IMR-90 (cell line): ENCODE measurements at regions not wholly inside any gene's neighbourhood (a gene's known extent, or its start where the extent isn't known, plus 50 kb on each side); places are given as distances from the start of the nearest gene placed in this dataset.

Experiments used
- ATAC-seq: fragments of 200-7000 bp; cut with Tn5 transposase; 2 replicates; pipeline ENCODE4 v1.9.1; 2020; ENCODE audit warnings: low read depth, mild to moderate bottlenecking, moderate library complexity
- BruUV-seq: library from RNA; stranded (reverse); fragments of 400-500 nt; replicated peaks from 2 replicates; lab custom pipeline; 2021; lab: Mats Ljungman, UMichigan
- CTCF ChIA-PET: fragments of 300-600 bp; formaldehyde crosslinking; extraction: SDS; loops from one replicate; lab custom pipeline; 2021; ENCODE audit warnings: antibody characterized with exemption; lab: Yijun Ruan, JAX
- POLR2A ChIA-PET: fragments of 300-600 bp; sonication (Branson Sonifier 250); formaldehyde crosslinking; loops from one replicate; lab custom pipeline; 2022; ENCODE audit warnings: antibody characterized with exemption; ENCODE audit not compliant: unreplicated experiment; lab: Charles Lee
- DNase-seq: peaks from one replicate; pipeline ENCODE4 v3.0.0; 2013
- H2AFZ ChIP-seq: replicated peaks from 2 replicates; pipeline ENCODE3; 2013; ENCODE audit warnings: low read length, mild to moderate bottlenecking; ENCODE audit not compliant: poor library complexity
- H2AK5ac ChIP-seq: 2 replicates; pipeline ENCODE4 v1.6.1; 2013; ENCODE audit warnings: low read depth, low read length, inconsistent platforms
- H2AK9ac ChIP-seq: replicated peaks from 2 replicates; pipeline ENCODE3; 2013; ENCODE audit warnings: mild to moderate bottlenecking, low read depth, low read length, moderate library complexity; ENCODE audit not compliant: poor library complexity
- H2BK120ac ChIP-seq: 2 replicates; pipeline ENCODE4 v1.6.1; 2013; ENCODE audit warnings: low read depth, low read length, inconsistent platforms
- H2BK15ac ChIP-seq: 3 replicates; pipeline ENCODE4 v1.6.1; 2013; ENCODE audit warnings: low read depth, low read length, inconsistent platforms
- H2BK20ac ChIP-seq: 2 replicates; pipeline ENCODE4 v1.6.1; 2013; ENCODE audit warnings: low read depth, mild to moderate bottlenecking, inconsistent platforms, low read length, moderate library complexity
- H2BK5ac ChIP-seq: 2 replicates; pipeline ENCODE4 v1.6.1; 2013; ENCODE audit warnings: mild to moderate bottlenecking, low read depth, low read length, inconsistent platforms; ENCODE audit not compliant: poor library complexity, severe bottlenecking
- H3K14ac ChIP-seq: replicated peaks from 2 replicates; pipeline ENCODE4 v1.6.1; 2013; ENCODE audit warnings: low read depth, low read length, inconsistent platforms
- H3K18ac ChIP-seq: 2 replicates; pipeline ENCODE4 v1.6.1; 2013; ENCODE audit warnings: low read depth, low read length, control low read depth
- H3K23ac ChIP-seq: 2 replicates; pipeline ENCODE4 v1.6.1; 2013; ENCODE audit warnings: low read depth, low read length, inconsistent platforms
- H3K27ac ChIP-seq: 2 replicates; pipeline ENCODE4 v1.5.1; 2013; ENCODE audit warnings: mild to moderate bottlenecking, control low read depth, low read length; ENCODE audit not compliant: insufficient read depth
- H3K27me3 ChIP-seq: 2 replicates; pipeline ENCODE4 v1.6.1; 2013; ENCODE audit warnings: low read length; ENCODE audit not compliant: control insufficient read depth, insufficient read depth
- H3K36me3 ChIP-seq: 2 replicates; pipeline ENCODE4 v1.6.1; 2013; ENCODE audit warnings: low read length, mixed read lengths; ENCODE audit not compliant: control insufficient read depth, insufficient read depth
- H3K4ac ChIP-seq: 2 replicates; pipeline ENCODE4 v1.6.1; 2013; ENCODE audit warnings: low read depth, low read length, inconsistent platforms
- H3K4me1 ChIP-seq: 2 replicates; pipeline ENCODE4 v1.6.1; 2013; ENCODE audit warnings: low read length, mixed read lengths; ENCODE audit not compliant: control insufficient read depth, insufficient read depth
- H3K4me2 ChIP-seq: 2 replicates; pipeline ENCODE4 v1.6.1; 2013; ENCODE audit warnings: low read depth, mild to moderate bottlenecking, control low read depth, low read length, moderate library complexity
- H3K4me3 ChIP-seq: 2 replicates; pipeline ENCODE4 v1.5.1; 2013; ENCODE audit warnings: low read depth, mild to moderate bottlenecking, control low read depth, low read length, moderate library complexity; ENCODE audit not compliant: insufficient read depth
- H3K56ac ChIP-seq: 2 replicates; pipeline ENCODE4 v1.6.1; 2013; ENCODE audit warnings: low read length, inconsistent platforms; ENCODE audit not compliant: insufficient read depth; ENCODE audit errors: extremely low read depth
- H3K79me1 ChIP-seq, 2 experiments: 2 replicates each; pipeline ENCODE4 v1.6.1; 2013; ENCODE audit warnings: low read length in 2 of 2, inconsistent platforms in 1 of 2, low read depth in 1 of 2
- H3K9ac ChIP-seq: 2 replicates; pipeline ENCODE4 v1.6.1; 2013; ENCODE audit warnings: low read depth, low read length, control low read depth
- H3K9me1 ChIP-seq: 2 replicates; pipeline ENCODE4 v1.6.1; 2013; ENCODE audit warnings: low read length, inconsistent platforms; ENCODE audit not compliant: insufficient read depth
- H3K9me3 ChIP-seq: 2 replicates; pipeline ENCODE4 v1.6.1; 2013; ENCODE audit warnings: low read length; ENCODE audit not compliant: control insufficient read depth, insufficient read depth
- H4K20me1 ChIP-seq: 2 replicates; pipeline ENCODE4 v1.6.1; 2013; ENCODE audit warnings: low read length, inconsistent platforms; ENCODE audit not compliant: insufficient read depth
- H4K5ac ChIP-seq: 2 replicates; pipeline ENCODE4 v1.6.1; 2013; ENCODE audit warnings: mild to moderate bottlenecking, low read depth, low read length, control low read depth
- H4K8ac ChIP-seq, 2 experiments: 2 replicates each; pipeline ENCODE4 v1.6.1; 2013; ENCODE audit warnings: low read depth in 2 of 2, low read length in 2 of 2, control low read depth in 1 of 2, inconsistent platforms in 1 of 2
- H4K91ac ChIP-seq: 2 replicates; pipeline ENCODE4 v1.6.1; 2013; ENCODE audit warnings: low read depth, low read length, inconsistent platforms; ENCODE audit not compliant: insufficient read depth
- BHLHE40 ChIP-seq: fragments of 150-350 bp; IDR thresholded peaks from 2 replicates; pipeline ENCODE4 v1.6.1; 2016; ENCODE audit warnings: mild to moderate bottlenecking, low read depth, low read length
- CEBPB ChIP-seq: IDR thresholded peaks from 2 replicates; pipeline ENCODE4 v1.6.1; 2012; ENCODE audit warnings: low read depth, low read length, improper control_type of control experiment
- CHD1 ChIP-seq: IDR thresholded peaks from 2 replicates; pipeline ENCODE4 v1.6.1; 2012; ENCODE audit warnings: low read depth, low read length, improper control_type of control experiment
- FOS ChIP-seq: fragments of 150-350 bp; IDR thresholded peaks from 2 replicates; pipeline ENCODE4 v1.6.1; 2016; ENCODE audit warnings: low read depth, low read length
- MAFK ChIP-seq: IDR thresholded peaks from 2 replicates; pipeline ENCODE4 v1.6.1; 2012; ENCODE audit warnings: low read depth, low read length, improper control_type of control experiment
- MAZ ChIP-seq: IDR thresholded peaks from 2 replicates; pipeline ENCODE4 v1.6.1; 2012; ENCODE audit warnings: low read depth, mild to moderate bottlenecking, low read length, improper control_type of control experiment, moderate library complexity, borderline replicate concordance
- MXI1 ChIP-seq: IDR thresholded peaks from 2 replicates; pipeline ENCODE4 v1.6.1; 2012; ENCODE audit warnings: low read depth, mild to moderate bottlenecking, low read length, moderate library complexity, borderline replicate concordance
- NFE2L2 ChIP-seq: fragments of 150-350 bp; IDR thresholded peaks from 2 replicates; pipeline ENCODE4 v1.6.1; 2016; ENCODE audit warnings: low read depth, mild to moderate bottlenecking, low read length
- POLR2A ChIP-seq: IDR thresholded peaks from 2 replicates; pipeline ENCODE4 v1.6.1; 2012; ENCODE audit warnings: mild to moderate bottlenecking, low read depth, low read length
- RAD21 ChIP-seq: IDR thresholded peaks from 2 replicates; pipeline ENCODE4 v1.6.1; 2012; ENCODE audit warnings: low read length, improper control_type of control experiment
- RCOR1 ChIP-seq: IDR thresholded peaks from 2 replicates; pipeline ENCODE4 v1.6.1; 2012; ENCODE audit warnings: mild to moderate bottlenecking, low read length, improper control_type of control experiment; ENCODE audit not compliant: insufficient replicate concordance
- RFX5 ChIP-seq: IDR thresholded peaks from 2 replicates; pipeline ENCODE4 v1.8.0; 2012; ENCODE audit warnings: low read depth, mild to moderate bottlenecking, low read length, moderate library complexity
- SMC3 ChIP-seq: fragments of 150-350 bp; IDR thresholded peaks from 2 replicates; pipeline ENCODE4 v1.6.1; 2016; ENCODE audit warnings: low read depth, mild to moderate bottlenecking, antibody characterized with exemption, low read length, moderate library complexity
- WGBS, 2 experiments: methylation state at CpG; one replicate each; pipeline versions ENCODE4 v1.1.5 to v1.1.7; 2013; ENCODE audit warnings: missing lambda C conversion rate in 2 of 2; ENCODE audit not compliant: insufficient read length in 1 of 2; ENCODE audit errors: extremely low coverage in 2 of 2; 5-methylcytosine and 5-hydroxymethylcytosine counted together
- dilution Hi-C: fragments of 300-500 bp; cut with HindIII; formaldehyde crosslinking; loops from one replicate; pipeline ENCODE4 v1.14.3; 2018; ENCODE audit warnings: low sequenced_read_pairs; ENCODE audit not compliant: unreplicated experiment
- in situ Hi-C: fragments of 300-500 bp; cut with MboI; formaldehyde crosslinking; loops from 3 replicates; pipeline ENCODE4 v1.14.3; 2019; ENCODE audit warnings: low sequenced_read_pairs, inconsistent platforms, mixed read lengths
- intact Hi-C: fragments of 100-400 bp; cut with micrococcal nuclease; formaldehyde crosslinking; loops from 2 replicates; pipeline ENCODE4 v1.10.0; 2022
- TF ChIP-seq, protein P1 (sequence below): conservative IDR thresholded peaks from 2 replicates; pipeline ENCODE4 v1.5.1; 2012; ENCODE audit warnings: mild to moderate bottlenecking, low read depth, low read length, improper control_type of control experiment
- TF ChIP-seq, protein P2 (sequence below): fragments of 150-350 bp; IDR thresholded peaks from 2 replicates; pipeline ENCODE4 v1.6.1; 2017; ENCODE audit warnings: mild to moderate bottlenecking, antibody characterized with exemption, low read length, low read depth
- TF ChIP-seq, protein P3 (sequence below): fragments of 150-350 bp; IDR thresholded peaks from 2 replicates; pipeline ENCODE4 v1.6.1; 2016; ENCODE audit warnings: low read depth, mild to moderate bottlenecking, low read length, moderate library complexity, borderline replicate concordance

DNA sequence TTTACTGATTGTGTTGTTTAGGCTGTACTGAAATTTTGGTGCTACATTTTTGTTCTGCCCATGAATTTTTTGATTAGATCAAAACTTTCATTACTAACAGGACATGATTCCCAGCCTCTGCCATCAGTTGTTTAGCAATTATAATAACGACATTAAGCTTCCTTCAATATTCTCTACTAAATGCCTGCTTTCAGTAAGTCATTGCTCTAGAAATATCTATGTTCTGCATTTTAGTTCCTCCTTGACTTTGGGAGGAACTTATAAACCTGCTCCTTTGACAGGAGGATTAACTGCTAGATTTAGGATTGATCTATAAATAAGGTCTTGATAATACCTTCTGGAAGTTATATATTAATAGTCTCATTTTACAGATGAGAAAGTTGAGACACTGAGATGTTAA, 269.1 kb downstream of the RAP2B start:
- H2BK5ac ChIP-seq = no peak overlapping the region
- H2AK5ac ChIP-seq = no peak overlapping the region
- H3K56ac ChIP-seq = no peak overlapping the region
- H3K18ac ChIP-seq = no peak overlapping the region
- ChIA-PET CTCF (no interaction called here), POLR2A (no interaction called here)
- no peak for TF ChIP-seq RAD21
- TF ChIP-seq MXI1 = no peak
- TF ChIP-seq CEBPB = no peak
- TF ChIP-seq, protein P1, sequence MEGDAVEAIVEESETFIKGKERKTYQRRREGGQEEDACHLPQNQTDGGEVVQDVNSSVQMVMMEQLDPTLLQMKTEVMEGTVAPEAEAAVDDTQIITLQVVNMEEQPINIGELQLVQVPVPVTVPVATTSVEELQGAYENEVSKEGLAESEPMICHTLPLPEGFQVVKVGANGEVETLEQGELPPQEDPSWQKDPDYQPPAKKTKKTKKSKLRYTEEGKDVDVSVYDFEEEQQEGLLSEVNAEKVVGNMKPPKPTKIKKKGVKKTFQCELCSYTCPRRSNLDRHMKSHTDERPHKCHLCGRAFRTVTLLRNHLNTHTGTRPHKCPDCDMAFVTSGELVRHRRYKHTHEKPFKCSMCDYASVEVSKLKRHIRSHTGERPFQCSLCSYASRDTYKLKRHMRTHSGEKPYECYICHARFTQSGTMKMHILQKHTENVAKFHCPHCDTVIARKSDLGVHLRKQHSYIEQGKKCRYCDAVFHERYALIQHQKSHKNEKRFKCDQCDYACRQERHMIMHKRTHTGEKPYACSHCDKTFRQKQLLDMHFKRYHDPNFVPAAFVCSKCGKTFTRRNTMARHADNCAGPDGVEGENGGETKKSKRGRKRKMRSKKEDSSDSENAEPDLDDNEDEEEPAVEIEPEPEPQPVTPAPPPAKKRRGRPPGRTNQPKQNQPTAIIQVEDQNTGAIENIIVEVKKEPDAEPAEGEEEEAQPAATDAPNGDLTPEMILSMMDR = no peak
- no peak for TF ChIP-seq FOS
- TF ChIP-seq BHLHE40 = no peak
- no peak for TF ChIP-seq SMC3
- no peak for TF ChIP-seq POLR2A
- TF ChIP-seq, protein P2, sequence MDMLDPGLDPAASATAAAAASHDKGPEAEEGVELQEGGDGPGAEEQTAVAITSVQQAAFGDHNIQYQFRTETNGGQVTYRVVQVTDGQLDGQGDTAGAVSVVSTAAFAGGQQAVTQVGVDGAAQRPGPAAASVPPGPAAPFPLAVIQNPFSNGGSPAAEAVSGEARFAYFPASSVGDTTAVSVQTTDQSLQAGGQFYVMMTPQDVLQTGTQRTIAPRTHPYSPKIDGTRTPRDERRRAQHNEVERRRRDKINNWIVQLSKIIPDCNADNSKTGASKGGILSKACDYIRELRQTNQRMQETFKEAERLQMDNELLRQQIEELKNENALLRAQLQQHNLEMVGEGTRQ = no peak
- no peak for TF ChIP-seq NFE2L2
- TF ChIP-seq, protein P3, sequence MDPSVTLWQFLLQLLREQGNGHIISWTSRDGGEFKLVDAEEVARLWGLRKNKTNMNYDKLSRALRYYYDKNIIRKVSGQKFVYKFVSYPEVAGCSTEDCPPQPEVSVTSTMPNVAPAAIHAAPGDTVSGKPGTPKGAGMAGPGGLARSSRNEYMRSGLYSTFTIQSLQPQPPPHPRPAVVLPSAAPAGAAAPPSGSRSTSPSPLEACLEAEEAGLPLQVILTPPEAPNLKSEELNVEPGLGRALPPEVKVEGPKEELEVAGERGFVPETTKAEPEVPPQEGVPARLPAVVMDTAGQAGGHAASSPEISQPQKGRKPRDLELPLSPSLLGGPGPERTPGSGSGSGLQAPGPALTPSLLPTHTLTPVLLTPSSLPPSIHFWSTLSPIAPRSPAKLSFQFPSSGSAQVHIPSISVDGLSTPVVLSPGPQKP = no peak
- TF ChIP-seq RFX5 = no peak
- no peak for TF ChIP-seq CHD1
- TF ChIP-seq MAFK = no peak
- no peak for TF ChIP-seq RCOR1
- TF ChIP-seq MAZ = no peak
- BruUV-seq = no TSS peak
- no peak overlapping the region for H4K8ac ChIP-seq
- no peaks in the 10 kb centered on the region for H3K9me1 ChIP-seq
- no peaks in the 10 kb centered on the region for H3K36me3 ChIP-seq
- no peak for ATAC-seq
- no peak overlapping the region for H3K4me2 ChIP-seq
- in situ Hi-C loops = no loop called here
- no peak overlapping the region for H2BK120ac ChIP-seq
- dilution Hi-C loops = no loop called here
- DNase-seq = no peak
- no peaks in the 10 kb centered on the region for H4K20me1 ChIP-seq
- no peaks in the 10 kb centered on the region; the same call in 1 of the 2 replicates for H3K27me3 ChIP-seq
- H3K79me1 ChIP-seq = no peaks in the 10 kb centered on the region
- no CpG with 5 or more reads among the region's 1 CpG for WGBS, 2 experiments
- intact Hi-C loops = no loop called here
- H2AK9ac ChIP-seq = no peak overlapping the region
- no peak overlapping the region for H3K27ac ChIP-seq
- H3K9me3 ChIP-seq = no peaks in the 10 kb centered on the region
- H2BK15ac ChIP-seq = no peak overlapping the region
- H4K91ac ChIP-seq = no peak overlapping the region
- no peak overlapping the region for H2BK20ac ChIP-seq
- H2AFZ ChIP-seq = no peak overlapping the region
- H4K5ac ChIP-seq = no peak overlapping the region
- no peaks in the 10 kb centered on the region for H3K4me1 ChIP-seq
- H3K4ac ChIP-seq = no peak overlapping the region
- H3K4me3 ChIP-seq = no peak overlapping the region
- H3K9ac ChIP-seq = no peak overlapping the region
- H3K14ac ChIP-seq = no peak overlapping the region
- H3K23ac ChIP-seq = no peak overlapping the region
